Prostate gland (tissue), 2 donors: ENCODE measurements at regions not wholly inside any gene's neighbourhood (a gene's known extent, or its start where the extent isn't known, plus 50 kb on each side); places are given as distances from the start of the nearest gene placed in this dataset.

Experiments
- DNase-seq: peaks from one replicate; pipeline ENCODE4 v3.0.0-alpha.2; 2019; ENCODE audit warnings: low spot score
- H3K27ac ChIP-seq, 2 donors: fragments of 200-600 bp; sonication (generic); 2 replicates each; pipeline ENCODE4 v1.5.1; 2017 to 2019
- H3K27me3 ChIP-seq: fragments of 200-600 bp; sonication (generic); replicated peaks from 2 replicates; pipeline ENCODE4 v1.5.1; 2019; ENCODE audit not compliant: insufficient read depth
- H3K36me3 ChIP-seq, 2 donors: fragments of 200-600 bp; sonication (generic); 1 replicate in 1 of 2; 2 replicates in 1 of 2; pipeline versions ENCODE4 v1.5.1 to v1.8.1; 2017 to 2019
- H3K4me1 ChIP-seq: fragments of 200-600 bp; sonication (generic); replicated peaks from 2 replicates; pipeline ENCODE4 v1.5.1; 2019
- H3K4me3 ChIP-seq, 2 donors: fragments of 200-600 bp; sonication (generic); 2 replicates each; pipeline ENCODE4 v1.5.1; 2017 to 2019
- H3K9me3 ChIP-seq: fragments of 200-600 bp; sonication (generic); 2 replicates; pipeline ENCODE4 v1.5.1; 2017
- CTCF ChIP-seq, 4 experiments: fragments of 200-600 bp in 2 of 4; fragments of 450-650 bp in 2 of 4; sonication (generic) in 2 of 4; IDR thresholded peaks; 1 replicate in 3 of 4; 2 replicates in 1 of 4; pipeline ENCODE4 v1.5.1; 2016 to 2019; ENCODE audit warnings: antibody characterized with exemption in 4 of 4, mild to moderate bottlenecking in 2 of 4, moderate library complexity in 2 of 4
- POLR2A ChIP-seq: fragments of 450-650 bp; IDR thresholded peaks from one replicate; pipeline ENCODE4 v1.6.1; 2016; ENCODE audit warnings: antibody characterized with exemption, mild to moderate bottlenecking
- POLR2AphosphoS5 ChIP-seq: sonication (generic); formaldehyde crosslinking; IDR thresholded peaks from one replicate; pipeline ENCODE4 v1.6.1; 2017; ENCODE audit warnings: antibody characterized with exemption
- WGBS: methylation state at CpG from one replicate; pipeline ENCODE4 v1.1.5; 2018; 5-methylcytosine and 5-hydroxymethylcytosine counted together
- intact Hi-C: fragments of 100-400 bp; cut with DNase I; formaldehyde crosslinking; loops from one replicate; pipeline ENCODE4 v1.14.2; 2022

GRCh38 chr4:183773790-183774189, 114.7 kb downstream of the TRAPPC11 start:
- DNase-seq: no peak
- no peaks in the 10 kb centered on the region for H3K4me1 ChIP-seq
- 42% methylated on average over 5 of the region's 5 CpGs for WGBS
- no peaks in the 10 kb centered on the region for H3K27me3 ChIP-seq
- intact Hi-C loops: no loop called here
- H3K9me3 ChIP-seq: no peaks in the 10 kb centered on the region
- H3K27ac ChIP-seq: no peak overlapping the region
- H3K36me3 ChIP-seq: no peaks in the 10 kb centered on the region
- no peak overlapping the region for H3K4me3 ChIP-seq
- no peak for TF ChIP-seq POLR2A
- no peak for TF ChIP-seq CTCF (IDR thresholded peaks at IDR 0.05)
- TF ChIP-seq POLR2AphosphoS5: no peak

DNA sequence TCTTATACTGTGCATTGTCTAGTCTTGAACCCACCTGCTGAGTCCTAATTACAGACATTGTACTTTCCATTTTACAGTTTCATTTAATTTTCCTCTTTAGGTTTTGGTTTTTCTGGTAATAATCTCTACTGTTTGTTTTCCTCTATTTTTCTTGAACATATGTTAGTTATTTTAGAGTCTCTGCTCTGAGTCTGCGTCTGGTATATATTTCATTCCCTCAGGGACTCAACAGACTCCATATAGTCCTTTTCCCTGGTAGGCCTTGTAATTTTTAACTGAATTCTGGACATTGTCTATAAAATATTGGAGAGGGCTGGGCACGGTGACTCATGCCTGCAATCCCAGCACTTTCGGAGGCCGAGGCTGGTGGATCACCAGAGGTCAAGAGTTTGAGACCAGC, 121.8 kb upstream of the STOX2 start:
- Histone ChIP-seq H3K4me1 (no peaks in the 10 kb centered on the region), H3K27me3 (no peaks in the 10 kb centered on the region), H3K4me3 (no peak overlapping the region), H3K27ac (no peak overlapping the region), H3K9me3 (no peaks in the 10 kb centered on the region), H3K36me3 (no peaks in the 10 kb centered on the region)
- TF ChIP-seq POLR2AphosphoS5 (no peak), POLR2A (no peak), CTCF (IDR thresholded peaks at IDR 0.05) (no peak)
- no peak for DNase-seq
- 95% methylated on average over 4 of the region's 4 CpGs for WGBS
- intact Hi-C loops: no loop called here

DNA sequence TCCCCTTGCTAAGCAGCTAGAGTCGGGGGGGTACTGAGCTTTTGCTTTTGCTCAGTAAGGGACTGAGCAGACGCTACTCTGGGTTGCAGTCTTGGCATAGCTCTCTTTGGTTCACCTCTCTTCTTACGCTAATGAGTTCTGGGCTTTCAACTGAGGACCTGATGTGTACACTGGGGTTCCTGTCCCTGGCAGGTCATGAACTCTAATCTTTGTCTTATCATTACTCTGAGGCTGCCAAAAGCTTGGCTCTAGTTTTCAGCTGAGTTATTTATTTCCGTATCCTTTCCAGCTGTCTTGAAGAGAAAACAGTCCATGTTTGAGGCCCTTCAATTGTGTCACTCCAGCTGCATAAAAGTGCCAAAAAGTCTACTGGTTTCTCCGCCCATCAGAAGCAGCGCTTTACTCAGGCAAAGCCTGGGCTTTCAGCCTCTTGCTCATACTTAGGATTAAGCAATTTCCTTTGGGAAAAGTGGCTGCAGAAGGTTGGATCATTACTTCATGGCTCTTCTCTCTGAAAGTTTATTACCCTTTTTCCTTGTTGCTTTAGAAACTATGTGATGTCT, 121.0 kb upstream of the STOX2 start:
- TF ChIP-seq POLR2A (no peak), CTCF (IDR thresholded peaks at IDR 0.05) (no peak), POLR2AphosphoS5 (no peak)
- no peak overlapping the region for H3K27ac ChIP-seq

DNA sequence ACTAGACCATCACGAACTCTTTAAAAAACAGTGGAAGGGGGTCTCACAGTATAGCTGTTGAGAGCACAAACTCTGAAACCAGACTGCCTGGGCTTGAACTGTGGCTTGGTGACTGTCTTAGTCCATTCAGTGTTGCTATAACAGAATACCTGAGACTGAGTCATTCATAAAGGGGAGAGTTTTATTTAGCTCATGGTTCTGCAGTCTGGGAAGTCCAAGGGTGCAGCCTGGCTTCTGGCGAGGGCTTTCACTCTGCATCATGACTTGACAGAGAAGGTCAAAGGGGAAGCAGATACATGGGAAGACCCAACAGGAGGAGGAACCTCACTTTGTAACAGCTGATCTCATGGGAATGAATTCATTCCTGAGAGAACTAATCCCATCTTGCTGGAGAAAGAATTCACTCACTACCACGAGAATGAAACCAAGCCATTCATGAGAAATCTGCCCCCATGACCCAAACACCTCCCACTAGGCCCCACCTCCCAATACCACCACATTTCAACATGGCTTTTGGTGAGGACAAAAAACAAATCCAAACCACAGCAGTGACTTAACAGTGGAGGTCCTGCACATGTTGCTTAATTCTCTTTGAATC, 116.7 kb upstream of the STOX2 start:
- WGBS: 87% methylated on average over 3 of the region's 3 CpGs
- Histone ChIP-seq H3K9me3 (no peaks in the 10 kb centered on the region), H3K36me3 (no peaks in the 10 kb centered on the region), H3K27ac (no peak overlapping the region), H3K4me1 (no peaks in the 10 kb centered on the region), H3K27me3 (no peaks in the 10 kb centered on the region), H3K4me3 (no peak overlapping the region)
- intact Hi-C loops: no loop called here
- TF ChIP-seq POLR2A (no peak), CTCF (IDR thresholded peaks at IDR 0.05) (no peak), POLR2AphosphoS5 (no peak)
- DNase-seq: no peak

More for the DNA sequence above, 121.0 kb upstream of the STOX2 start:
- Histone ChIP-seq H3K4me1 (no peaks in the 10 kb centered on the region), H3K27me3 (no peaks in the 10 kb centered on the region), H3K36me3 (no peaks in the 10 kb centered on the region), H3K4me3 (no peak overlapping the region), H3K9me3 (no peaks in the 10 kb centered on the region)
- WGBS: 60% methylated on average over 6 of the region's 6 CpGs
- DNase-seq: no peak
- intact Hi-C loops: no loop called here

- no peak overlapping the region for H3K27ac ChIP-seq
- no peaks in the 10 kb centered on the region for H3K4me1 ChIP-seq
- 91% methylated on average over 3 of the region's 3 CpGs for WGBS
- intact Hi-C loops: no loop called here
- no peaks in the 10 kb centered on the region for H3K36me3 ChIP-seq
- H3K27me3 ChIP-seq: no peaks in the 10 kb centered on the region
- TF ChIP-seq POLR2AphosphoS5: no peak
- no peak for TF ChIP-seq CTCF (IDR thresholded peaks at IDR 0.05)
- no peak for TF ChIP-seq POLR2A
- DNase-seq: no peak
- H3K9me3 ChIP-seq: no peaks in the 10 kb centered on the region
- no peak overlapping the region for H3K4me3 ChIP-seq
Measured at GRCh38 chr4:183789657-183790056, 115.5 kb upstream of the STOX2 start.
